ENCODE measurements at regions not wholly inside any gene's neighbourhood (a gene's known extent, or its start where the extent isn't known, plus 50 kb on each side); places are given as distances from the start of the nearest gene placed in this dataset.

- Histone ChIP-seq H3K36me3 (ENCODE audit: insufficient read depth, low read length) (no peaks in the 10 kb centered on the region), H3K4me2 (ENCODE audit: low read depth, low read length, poor library complexity, severe bottlenecking) (no peak overlapping the region), H3K9me2 (replicated peaks; ENCODE audit: low read depth, low read length) (no peaks in the 10 kb centered on the region), H3F3A (ENCODE audit: low read depth) (no peaks in the 10 kb centered on the region), H4K20me1 (ENCODE audit: insufficient read depth, low read length, poor library complexity, severe bottlenecking) (no peaks in the 10 kb centered on the region), H3K4me3 (ENCODE audit: low read length, poor library complexity, severe bottlenecking) (no peak overlapping the region), H2AFZ (ENCODE audit: low read length) (no peak overlapping the region), H3K9ac (ENCODE audit: low read depth, low read length, poor library complexity, severe bottlenecking) (no peak overlapping the region), H3K4me1 (ENCODE audit: insufficient read depth, low read length, poor library complexity, severe bottlenecking) (no peaks in the 10 kb centered on the region), H3K79me2 (ENCODE audit: insufficient read depth, low read length) (no peaks in the 10 kb centered on the region), H3K27me3 (ENCODE audit: insufficient read depth, low read length, poor library complexity, severe bottlenecking) (no peaks in the 10 kb centered on the region), H3K9me3 (ENCODE audit: insufficient read depth, low read depth, low read length) (0 out of 2 replicates have a peak, but pooled peaks cover 5% of the 10 kb centered on the region)
- no peak for TF ChIP-seq CTCF (conservative IDR thresholded peaks at IDR 0.05; ENCODE audit: low read length)
Measured at GRCh38 chr1:244219802-244220201, 168.7 kb downstream of the ZBTB18 start.

GRCh38 chr1:244220410-244220809 is 169.3 kb downstream of the ZBTB18 start:
- Histone ChIP-seq H3K4me1 (ENCODE audit: insufficient read depth, low read length, poor library complexity, severe bottlenecking) (no peaks in the 10 kb centered on the region), H3K9me3 (ENCODE audit: insufficient read depth, low read depth, low read length) (0 out of 2 replicates have a peak, but pooled peaks cover 3% of the 10 kb centered on the region), H3K36me3 (ENCODE audit: insufficient read depth, low read length) (no peaks in the 10 kb centered on the region), H3F3A (ENCODE audit: low read depth) (no peaks in the 10 kb centered on the region), H3K9me2 (replicated peaks; ENCODE audit: low read depth, low read length) (no peaks in the 10 kb centered on the region), H3K79me2 (ENCODE audit: insufficient read depth, low read length) (no peaks in the 10 kb centered on the region), H3K27me3 (ENCODE audit: insufficient read depth, low read length, poor library complexity, severe bottlenecking) (no peaks in the 10 kb centered on the region), H2AFZ (ENCODE audit: low read length) (no peak overlapping the region), H3K4me3 (ENCODE audit: low read length, poor library complexity, severe bottlenecking) (no peak overlapping the region), H4K20me1 (ENCODE audit: insufficient read depth, low read length, poor library complexity, severe bottlenecking) (no peaks in the 10 kb centered on the region), H3K4me2 (ENCODE audit: low read depth, low read length, poor library complexity, severe bottlenecking) (no peak overlapping the region), H3K9ac (ENCODE audit: low read depth, low read length, poor library complexity, severe bottlenecking) (no peak overlapping the region)
- TF ChIP-seq EZH2phosphoT487 (IDR thresholded peaks at IDR 0.05; ENCODE audit: borderline replicate concordance) (no peak), CTCF (conservative IDR thresholded peaks at IDR 0.05; ENCODE audit: low read length) (no peak)

GRCh38 chr1:244221991-244222390 is 170.9 kb downstream of the ZBTB18 start:
- no peaks in the 10 kb centered on the region for H3K9me2 ChIP-seq (replicated peaks; ENCODE audit: low read depth, low read length)
- H3K4me2 ChIP-seq (ENCODE audit: low read depth, low read length, poor library complexity, severe bottlenecking): no peak overlapping the region
- no peaks in the 10 kb centered on the region for H3F3A ChIP-seq (ENCODE audit: low read depth)
- no peaks in the 10 kb centered on the region for H4K20me1 ChIP-seq (ENCODE audit: insufficient read depth, low read length, poor library complexity, severe bottlenecking)
- no peak overlapping the region for H3K4me3 ChIP-seq (ENCODE audit: low read length, poor library complexity, severe bottlenecking)
- no peak for TF ChIP-seq CTCF (conservative IDR thresholded peaks at IDR 0.05; ENCODE audit: low read length)
- TF ChIP-seq EZH2phosphoT487 (IDR thresholded peaks at IDR 0.05; ENCODE audit: borderline replicate concordance): no peak
- no peak overlapping the region for H3K9ac ChIP-seq (ENCODE audit: low read depth, low read length, poor library complexity, severe bottlenecking)
- H3K36me3 ChIP-seq (ENCODE audit: insufficient read depth, low read length): no peaks in the 10 kb centered on the region
- no peaks in the 10 kb centered on the region for H3K4me1 ChIP-seq (ENCODE audit: insufficient read depth, low read length, poor library complexity, severe bottlenecking)
- no peaks in the 10 kb centered on the region for H3K79me2 ChIP-seq (ENCODE audit: insufficient read depth, low read length)
- no peaks in the 10 kb centered on the region for H3K9me3 ChIP-seq (ENCODE audit: insufficient read depth, low read depth, low read length)
- H2AFZ ChIP-seq (ENCODE audit: low read length): no peak overlapping the region
- no peaks in the 10 kb centered on the region for H3K27me3 ChIP-seq (ENCODE audit: insufficient read depth, low read length, poor library complexity, severe bottlenecking)

Measured in Loucy (cell line).